Upper lobe of left lung (tissue), 6 donors: ENCODE measurements at regions not wholly inside any gene's neighbourhood (a gene's known extent, or its start where the extent isn't known, plus 50 kb on each side); places are given as distances from the start of the nearest gene placed in this dataset.

Experiments used
- ATAC-seq, 2 donors: fragments of 200-7000 bp; cut with Tn5 transposase; one replicate each; pipeline ENCODE4 v1.9.1; 2022; ENCODE audit warnings: mild to moderate bottlenecking in 2 of 2, moderate library complexity in 2 of 2; ENCODE audit not compliant: low FRiP score in 2 of 2
- DNase-seq, 2 donors: peaks; one replicate each; pipeline ENCODE4 v3.0.0-alpha.2; 2019 to 2020
- H3K27ac ChIP-seq, 4 donors: fragments of 200-600 bp; sonication (generic); one replicate each; pipeline ENCODE4 v1.5.1; 2016 to 2019
- H3K27me3 ChIP-seq, 4 donors: fragments of 200-600 bp; sonication (generic); one replicate each; pipeline ENCODE4 v1.5.1; 2017 to 2019
- H3K36me3 ChIP-seq, 4 donors: fragments of 200-600 bp; sonication (generic); one replicate each; pipeline ENCODE4 v1.5.1; 2016 to 2019
- H3K4me1 ChIP-seq, 4 donors: fragments of 200-600 bp; sonication (generic); one replicate each; pipeline ENCODE4 v1.5.1; 2018 to 2019
- H3K4me3 ChIP-seq, 4 donors: fragments of 200-600 bp; sonication (generic); one replicate each; pipeline ENCODE4 v1.5.1; 2017 to 2019; ENCODE audit warnings: mild to moderate bottlenecking in 2 of 4, moderate library complexity in 1 of 4
- H3K9me3 ChIP-seq, 4 donors: fragments of 200-600 bp; sonication (generic); one replicate each; pipeline ENCODE4 v1.5.1; 2018 to 2019
- CTCF ChIP-seq, 6 experiments: fragments of 450-650 bp in 4 of 6; fragments of 200-600 bp in 2 of 6; sonication (generic) in 2 of 6; IDR thresholded peaks; one replicate each; pipeline ENCODE4 v1.5.1; 2016 to 2019; ENCODE audit warnings: antibody characterized with exemption in 6 of 6
- EP300 ChIP-seq, 4 donors: sonication (generic); formaldehyde crosslinking; IDR thresholded peaks; one replicate each; pipeline ENCODE4 v1.5.1; 2017; ENCODE audit warnings: antibody characterized with exemption in 4 of 4, control low read depth in 2 of 4
- POLR2A ChIP-seq, 4 donors: fragments of 450-650 bp; IDR thresholded peaks; one replicate each; pipeline ENCODE4 v1.5.1; 2016 to 2017; ENCODE audit warnings: antibody characterized with exemption in 4 of 4, mild to moderate bottlenecking in 2 of 4
- POLR2AphosphoS5 ChIP-seq, 2 donors: sonication (generic); formaldehyde crosslinking; IDR thresholded peaks; one replicate each; pipeline ENCODE4 v1.5.1; 2017; ENCODE audit warnings: antibody characterized with exemption in 2 of 2
- WGBS, 2 donors: methylation state at CpG; one replicate each; pipeline ENCODE4 v1.1.5; 2017 to 2018; 5-methylcytosine and 5-hydroxymethylcytosine counted together
- donor health status: DM: no; HTN: no; CAD: no; lungs with moderate emphysema.
- donor health status: DM: no; HTN: yes; CAD: no; lungs with severe emphysema.

DNA sequence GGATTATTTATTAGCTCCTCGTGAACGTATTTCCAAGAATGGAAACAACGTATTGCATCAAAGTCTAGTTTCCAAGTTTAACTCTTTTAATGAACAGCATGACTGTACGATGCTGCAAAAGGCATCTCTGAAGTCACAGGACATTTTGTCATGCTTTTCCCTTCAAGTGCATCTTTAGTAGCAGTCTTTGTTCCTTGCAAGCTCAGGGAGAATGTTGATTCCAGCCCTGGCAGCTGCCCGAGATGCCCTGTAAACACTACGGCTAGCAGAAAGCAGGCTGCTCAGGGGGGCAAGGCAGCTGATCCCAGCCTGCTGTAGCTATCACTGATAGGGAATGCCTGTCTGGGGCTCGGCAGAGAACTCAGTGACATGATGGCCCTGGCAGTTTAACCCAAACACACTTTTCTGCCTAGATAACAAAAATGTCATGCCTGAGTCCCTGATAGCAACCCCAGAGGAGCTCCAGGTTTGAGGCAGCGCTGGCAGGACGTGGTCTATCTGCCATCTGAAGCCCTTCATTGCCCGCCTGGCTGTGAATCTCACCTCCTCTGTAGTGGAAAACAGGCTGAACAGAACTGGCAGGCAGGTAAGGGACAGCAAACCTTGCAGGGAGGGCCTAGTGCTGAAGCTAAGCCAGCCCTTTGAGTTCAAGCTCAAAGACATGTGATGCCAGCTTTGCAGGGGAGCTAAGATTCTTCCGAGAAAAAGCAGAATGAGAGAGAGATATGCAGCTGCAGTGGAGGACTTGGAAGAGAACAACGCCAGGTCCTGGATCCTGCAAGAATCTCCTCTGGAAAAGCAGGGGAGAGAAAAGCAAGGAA lies 264.6 kb downstream of the SNX10 start:
- no peak for DNase-seq
- 53 to 65% methylated on average over 11 to 12 of the region's 12 CpGs for WGBS, 2 donors

GRCh38 chr7:26560526-26561256 lies 269.0 kb downstream of the SNX10 start:
- Histone ChIP-seq H3K36me3 (no peaks in the 10 kb centered on the region), H3K4me3 (no peak overlapping the region), H3K9me3 (no peaks in the 10 kb centered on the region), H3K27ac (no peak overlapping the region), H3K27me3 (no peaks in the 10 kb centered on the region), H3K4me1 (no peaks in the 10 kb centered on the region)
- ATAC-seq, result no peak
- TF ChIP-seq POLR2A (IDR thresholded peaks at IDR 0.05) (no peak), CTCF (IDR thresholded peaks at IDR 0.05) (no peak), POLR2AphosphoS5 (IDR thresholded peaks at IDR 0.05) (no peak), EP300 (IDR thresholded peaks at IDR 0.05) (no peak)
- 36 to 52% methylated on average over 5 of the region's 5 CpGs for WGBS, 2 donors
- DNase-seq, result no peak

More for the DNA sequence above, 264.6 kb downstream of the SNX10 start:
- Histone ChIP-seq H3K36me3 (no peaks in the 10 kb centered on the region), H3K27ac (peak overlapping the region in 1 of 4 donors; percentile 30), H3K4me3 (no peak overlapping the region), H3K4me1 (no peaks in the 10 kb centered on the region), H3K27me3 (no peaks in the 10 kb centered on the region), H3K9me3 (no peaks in the 10 kb centered on the region)
- ATAC-seq, result no peak
- TF ChIP-seq POLR2AphosphoS5 (IDR thresholded peaks at IDR 0.05), result no peak
- TF ChIP-seq EP300 (IDR thresholded peaks at IDR 0.05), result no peak

DNA sequence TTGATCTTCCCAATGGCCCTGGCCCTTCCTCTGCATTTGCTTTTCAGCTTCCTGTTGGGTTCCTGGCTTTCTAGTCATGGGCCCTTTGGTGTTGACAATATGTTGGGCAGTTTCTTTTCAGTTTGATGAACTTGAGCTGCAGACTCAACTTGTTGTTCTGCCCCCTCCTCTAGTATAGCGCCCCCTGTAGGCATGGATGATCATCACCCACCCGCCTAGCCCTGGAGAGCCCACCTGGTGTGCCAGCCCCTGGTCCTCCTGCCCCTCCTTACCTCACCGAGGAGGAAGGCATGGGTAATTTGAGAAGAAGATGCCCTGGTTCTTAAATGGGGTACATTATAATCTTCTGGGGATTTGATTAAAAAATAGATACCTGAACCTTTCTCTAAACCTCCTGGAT lies 271.2 kb downstream of the SNX10 start:
- Histone ChIP-seq H3K4me3 (no peak overlapping the region), H3K9me3 (no peaks in the 10 kb centered on the region), H3K4me1 (no peaks in the 10 kb centered on the region), H3K36me3 (no peaks in the 10 kb centered on the region), H3K27me3 (no peaks in the 10 kb centered on the region), H3K27ac (no peak overlapping the region)
- WGBS, 2 donors, result 79 to 80% methylated on average over 3 of the region's 3 CpGs
- DNase-seq (no peak), ATAC-seq (no peak)
- no peak for TF ChIP-seq CTCF (IDR thresholded peaks at IDR 0.05)
- no peak for TF ChIP-seq POLR2AphosphoS5 (IDR thresholded peaks at IDR 0.05)
- TF ChIP-seq EP300 (IDR thresholded peaks at IDR 0.05), result no peak
- TF ChIP-seq POLR2A (IDR thresholded peaks at IDR 0.05), result no peak

DNA sequence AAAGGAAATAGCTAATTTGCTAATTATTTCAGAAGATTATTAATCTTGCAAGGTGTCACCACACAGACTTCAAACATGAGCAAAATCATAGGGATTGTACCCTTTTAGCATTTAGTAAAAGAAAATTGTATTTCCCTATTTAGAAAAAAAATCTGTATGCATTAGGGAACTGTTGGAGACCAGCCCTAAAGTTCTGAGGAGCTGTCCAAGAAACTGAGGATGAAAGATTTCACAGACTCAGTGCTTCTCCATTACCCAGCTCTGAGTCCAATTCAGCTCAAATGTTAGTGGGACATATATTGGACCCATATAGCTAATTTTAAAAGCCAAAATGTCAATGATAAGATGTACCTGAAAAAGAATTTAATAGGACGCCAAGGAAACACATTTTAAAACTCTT lies 271.7 kb downstream of the SNX10 start:
- no peaks in the 10 kb centered on the region for H3K27me3 ChIP-seq
- TF ChIP-seq EP300 (IDR thresholded peaks at IDR 0.05), result no peak
- TF ChIP-seq POLR2AphosphoS5 (IDR thresholded peaks at IDR 0.05), result no peak
- no peak for TF ChIP-seq CTCF (IDR thresholded peaks at IDR 0.05)
- TF ChIP-seq POLR2A (IDR thresholded peaks at IDR 0.05), result no peak
- H3K27ac ChIP-seq, result no peak overlapping the region
- 92 to 93% methylated on average over 1 of the region's 1 CpG for WGBS, 2 donors
- H3K4me1 ChIP-seq, result no peaks in the 10 kb centered on the region
- no peak for ATAC-seq
- no peak overlapping the region for H3K4me3 ChIP-seq
- no peak for DNase-seq
- no peaks in the 10 kb centered on the region for H3K36me3 ChIP-seq
- H3K9me3 ChIP-seq, result no peaks in the 10 kb centered on the region

DNA sequence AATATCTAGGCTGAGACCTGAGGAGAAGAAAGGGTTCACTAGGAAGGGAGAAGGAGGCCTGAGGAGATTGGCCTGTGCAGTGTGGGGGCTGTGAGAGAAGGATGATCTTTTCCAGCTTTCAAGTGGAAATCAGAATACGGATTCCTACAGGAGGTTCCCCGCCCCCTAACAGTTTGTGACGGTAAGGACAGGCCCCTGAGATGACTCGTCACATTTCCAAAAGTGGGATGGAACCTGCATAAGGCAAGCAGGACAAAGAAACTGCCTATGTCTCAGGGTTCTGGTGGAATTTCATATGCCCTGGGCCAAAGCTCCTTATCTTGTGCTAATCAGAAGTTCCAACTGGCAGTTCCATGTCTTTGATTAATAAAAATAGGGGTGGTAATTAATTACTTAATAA lies 275.6 kb downstream of the SNX10 start:
- H3K4me3 ChIP-seq, result no peak overlapping the region
- H3K36me3 ChIP-seq, result no peaks in the 10 kb centered on the region
- no peaks in the 10 kb centered on the region for H3K27me3 ChIP-seq
- DNase-seq (no peak), ATAC-seq (no peak)
- H3K9me3 ChIP-seq, result no peaks in the 10 kb centered on the region
- H3K4me1 ChIP-seq, result no peaks in the 10 kb centered on the region
- TF ChIP-seq EP300 (IDR thresholded peaks at IDR 0.05) (no peak), POLR2AphosphoS5 (IDR thresholded peaks at IDR 0.05) (no peak)
- no peak overlapping the region for H3K27ac ChIP-seq
- 66 to 70% methylated on average over 4 of the region's 4 CpGs for WGBS, 2 donors
